ENCODE measurements at regions not wholly inside any gene's neighbourhood (a gene's known extent, or its start where the extent isn't known, plus 50 kb on each side); places are given as distances from the start of the nearest gene placed in this dataset.

DNA sequence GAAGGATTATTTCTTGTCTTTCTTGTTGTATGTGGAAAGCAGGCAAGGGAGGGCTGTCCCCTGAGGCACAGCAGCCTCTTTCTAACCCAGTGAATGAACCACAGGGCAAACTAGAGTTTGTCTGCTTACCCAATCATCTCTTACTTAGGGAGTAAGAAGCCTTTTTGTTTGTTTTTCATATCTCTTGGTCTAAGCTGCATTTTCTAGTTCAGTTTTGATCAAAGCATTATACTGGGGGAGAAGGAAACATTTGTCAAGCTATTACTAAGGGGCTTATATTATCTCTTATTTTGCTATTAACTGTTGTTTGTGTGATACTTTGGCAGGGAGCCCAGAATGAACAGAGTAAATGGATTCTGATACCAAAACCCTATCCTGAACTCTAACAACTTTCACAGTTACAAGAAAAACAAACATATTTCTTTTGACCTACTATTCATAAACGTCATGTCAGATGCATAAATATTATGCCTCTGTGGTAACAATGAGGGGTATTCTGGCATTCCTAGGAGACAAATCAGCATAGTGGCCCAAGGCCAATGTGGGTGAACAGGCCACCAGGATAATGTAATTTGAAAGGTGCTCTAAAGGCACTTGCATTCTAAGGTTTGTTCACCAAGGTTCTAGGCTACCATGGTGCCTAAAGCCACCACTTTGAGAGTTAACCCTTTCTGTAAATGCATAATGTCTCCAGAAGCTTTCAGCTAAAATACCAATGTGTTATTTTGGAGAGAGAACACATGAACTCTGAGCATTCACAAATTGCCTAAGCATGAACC is 271.6 kb upstream of the ZPLD1 start:
- H3K4me3 Mint-ChIP-seq (ENCODE audit: unreplicated experiment) = no peak overlapping the region
- H3K9me3 Mint-ChIP-seq (ENCODE audit: unreplicated experiment) = no peaks in the 10 kb centered on the region
- H3K27ac Mint-ChIP-seq (ENCODE audit: unreplicated experiment) = no peak overlapping the region
- no peaks in the 10 kb centered on the region for H3K4me1 Mint-ChIP-seq (ENCODE audit: unreplicated experiment)
- TF ChIP-seq, protein P1, sequence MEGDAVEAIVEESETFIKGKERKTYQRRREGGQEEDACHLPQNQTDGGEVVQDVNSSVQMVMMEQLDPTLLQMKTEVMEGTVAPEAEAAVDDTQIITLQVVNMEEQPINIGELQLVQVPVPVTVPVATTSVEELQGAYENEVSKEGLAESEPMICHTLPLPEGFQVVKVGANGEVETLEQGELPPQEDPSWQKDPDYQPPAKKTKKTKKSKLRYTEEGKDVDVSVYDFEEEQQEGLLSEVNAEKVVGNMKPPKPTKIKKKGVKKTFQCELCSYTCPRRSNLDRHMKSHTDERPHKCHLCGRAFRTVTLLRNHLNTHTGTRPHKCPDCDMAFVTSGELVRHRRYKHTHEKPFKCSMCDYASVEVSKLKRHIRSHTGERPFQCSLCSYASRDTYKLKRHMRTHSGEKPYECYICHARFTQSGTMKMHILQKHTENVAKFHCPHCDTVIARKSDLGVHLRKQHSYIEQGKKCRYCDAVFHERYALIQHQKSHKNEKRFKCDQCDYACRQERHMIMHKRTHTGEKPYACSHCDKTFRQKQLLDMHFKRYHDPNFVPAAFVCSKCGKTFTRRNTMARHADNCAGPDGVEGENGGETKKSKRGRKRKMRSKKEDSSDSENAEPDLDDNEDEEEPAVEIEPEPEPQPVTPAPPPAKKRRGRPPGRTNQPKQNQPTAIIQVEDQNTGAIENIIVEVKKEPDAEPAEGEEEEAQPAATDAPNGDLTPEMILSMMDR (IDR thresholded peaks at IDR 0.05; ENCODE audit: unreplicated experiment) = no peak
- no peaks in the 10 kb centered on the region for H3K27me3 Mint-ChIP-seq (ENCODE audit: unreplicated experiment)
- no peak for DNase-seq (ENCODE audit: low spot score)
- no peaks in the 10 kb centered on the region for H3K36me3 Mint-ChIP-seq (ENCODE audit: low read depth, unreplicated experiment)

- Mint-ChIP-seq H3K36me3 (ENCODE audit: low read depth, unreplicated experiment) (no peaks in the 10 kb centered on the region), H3K4me1 (ENCODE audit: unreplicated experiment) (no peaks in the 10 kb centered on the region), H3K9me3 (ENCODE audit: unreplicated experiment) (no peaks in the 10 kb centered on the region), H3K27me3 (ENCODE audit: unreplicated experiment) (no peaks in the 10 kb centered on the region), H3K27ac (ENCODE audit: unreplicated experiment) (no peak overlapping the region), H3K4me3 (ENCODE audit: unreplicated experiment) (no peak overlapping the region)
- no peak for DNase-seq (ENCODE audit: low spot score)
- TF ChIP-seq, protein P1 (IDR thresholded peaks at IDR 0.05; ENCODE audit: unreplicated experiment) = no peak
Measured at GRCh38 chr3:102163818-102164154, 271.0 kb upstream of the ZPLD1 start.

- H3K36me3 Mint-ChIP-seq (ENCODE audit: low read depth, unreplicated experiment) = no peaks in the 10 kb centered on the region
- H3K27ac Mint-ChIP-seq (ENCODE audit: unreplicated experiment) = no peak overlapping the region
- H3K4me1 Mint-ChIP-seq (ENCODE audit: unreplicated experiment) = no peaks in the 10 kb centered on the region
- no peak for DNase-seq (ENCODE audit: low spot score)
- H3K27me3 Mint-ChIP-seq (ENCODE audit: unreplicated experiment) = no peaks in the 10 kb centered on the region
- TF ChIP-seq, protein P1 (IDR thresholded peaks at IDR 0.05; ENCODE audit: unreplicated experiment) = no peak
- no peak overlapping the region for H3K4me3 Mint-ChIP-seq (ENCODE audit: unreplicated experiment)
- no peaks in the 10 kb centered on the region for H3K9me3 Mint-ChIP-seq (ENCODE audit: unreplicated experiment)
Measured at GRCh38 chr3:102165367-102165766, 269.4 kb upstream of the ZPLD1 start.

DNA sequence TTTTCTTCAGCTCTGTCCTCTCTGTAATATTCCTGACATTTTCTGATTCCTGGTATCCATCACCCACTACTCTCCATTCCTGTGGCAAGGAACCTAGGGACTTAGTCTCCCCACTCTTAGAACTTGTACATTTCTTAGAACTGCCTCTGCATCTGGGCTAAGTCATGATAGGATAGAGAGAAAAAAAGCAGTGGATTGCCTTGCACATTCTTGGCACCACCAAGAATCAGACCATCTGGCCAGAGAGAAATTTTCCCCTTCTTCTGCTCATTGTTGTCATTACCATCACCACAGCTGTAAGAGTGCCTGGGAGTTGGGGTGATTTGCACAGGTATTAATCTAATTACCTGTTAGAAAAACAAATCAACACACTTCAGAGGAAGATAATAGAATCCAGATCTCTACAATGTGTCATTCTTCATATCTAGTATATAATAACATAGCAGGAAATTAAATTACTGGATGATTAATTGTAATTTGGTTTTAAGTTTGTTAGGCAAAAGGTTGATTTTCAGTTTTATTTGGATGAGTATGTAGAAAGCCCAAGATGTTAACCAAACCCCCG is 264.8 kb upstream of the ZPLD1 start:
- Mint-ChIP-seq H3K9me3 (ENCODE audit: unreplicated experiment) (no peaks in the 10 kb centered on the region), H3K4me3 (ENCODE audit: unreplicated experiment) (no peak overlapping the region), H3K27ac (ENCODE audit: unreplicated experiment) (no peak overlapping the region), H3K27me3 (ENCODE audit: unreplicated experiment) (no peaks in the 10 kb centered on the region), H3K4me1 (ENCODE audit: unreplicated experiment) (no peaks in the 10 kb centered on the region), H3K36me3 (ENCODE audit: low read depth, unreplicated experiment) (no peaks in the 10 kb centered on the region)
- TF ChIP-seq, protein P1 (IDR thresholded peaks at IDR 0.05; ENCODE audit: unreplicated experiment) = no peak
- no peak for DNase-seq (ENCODE audit: low spot score)

- Mint-ChIP-seq H3K4me3 (ENCODE audit: unreplicated experiment) (no peak overlapping the region), H3K27ac (ENCODE audit: unreplicated experiment) (no peak overlapping the region), H3K9me3 (ENCODE audit: unreplicated experiment) (no peaks in the 10 kb centered on the region), H3K4me1 (ENCODE audit: unreplicated experiment) (no peaks in the 10 kb centered on the region), H3K36me3 (ENCODE audit: low read depth, unreplicated experiment) (no peaks in the 10 kb centered on the region), H3K27me3 (ENCODE audit: unreplicated experiment) (no peaks in the 10 kb centered on the region)
- TF ChIP-seq, protein P1 (IDR thresholded peaks at IDR 0.05; ENCODE audit: unreplicated experiment) = no peak
- DNase-seq (ENCODE audit: low spot score) = no peak
Measured at GRCh38 chr3:102170545-102170944, 264.3 kb upstream of the ZPLD1 start.
